ENCODE measurements at regions not wholly inside any gene's neighbourhood (a gene's known extent, or its start where the extent isn't known, plus 50 kb on each side); places are given as distances from the start of the nearest gene placed in this dataset.
"Not testable (repeated sequence)": the region's sequence is repeated elsewhere in the genome, so short reads cannot be mapped to it uniquely, and the experiment has no call there.

- DNase-seq (ENCODE audit: low spot score) (no peak), FAIRE-seq (no peak)
These were observed 50.7 kb upstream of the USP7 start for GRCh38 chr16:9014389-9014788.

GRCh38 chr16:9015489-9015888, 51.8 kb upstream of the USP7 start:
- FAIRE-seq (no peak), DNase-seq (ENCODE audit: low spot score) (no peak)

- not testable (repeated sequence) for FAIRE-seq
These were observed 52.3 kb upstream of the USP7 start for GRCh38 chr16:9016005-9016404.

GRCh38 chr16:9016824-9017223, 53.1 kb upstream of the USP7 start:
- no peak for DNase-seq (ENCODE audit: low spot score)
- FAIRE-seq = no peak

More at GRCh38 chr16:9016005-9016404, 52.3 kb upstream of the USP7 start:
- DNase-seq (ENCODE audit: low spot score) = not testable (repeated sequence)

GRCh38 chr16:9027070-9027799, 63.5 kb upstream of the USP7 start:
- no peak for DNase-seq (ENCODE audit: low spot score)
- FAIRE-seq = no peak

- not testable (repeated sequence) for FAIRE-seq
These were observed 63.0 kb upstream of the HAPSTR1 start for GRCh38 chr16:9028491-9028890.

GRCh38 chr16:9031107-9031506, 60.3 kb upstream of the HAPSTR1 start:
- FAIRE-seq (no peak), DNase-seq (ENCODE audit: low spot score) (no peak)

More at GRCh38 chr16:9028491-9028890, 63.0 kb upstream of the HAPSTR1 start:
- DNase-seq (ENCODE audit: low spot score) = not testable (repeated sequence)

GRCh38 chr16:9033125-9033830, 58.2 kb upstream of the HAPSTR1 start:
- FAIRE-seq (no peak), DNase-seq (ENCODE audit: low spot score) (peak; percentile 23)

- DNase-seq (ENCODE audit: low spot score) (no peak), FAIRE-seq (no peak)
These were observed 57.4 kb upstream of the HAPSTR1 start for GRCh38 chr16:9034056-9034455.

- FAIRE-seq (no peak), DNase-seq (ENCODE audit: low spot score) (no peak)
These were observed 55.4 kb upstream of the HAPSTR1 start for GRCh38 chr16:9035996-9036395.

GRCh38 chr16:9039210-9039609, 52.2 kb upstream of the HAPSTR1 start:
- DNase-seq (ENCODE audit: low spot score) (no peak), FAIRE-seq (no peak)

- no peak for DNase-seq (ENCODE audit: low spot score)
- FAIRE-seq = no peak
These were observed 50.5 kb upstream of the HAPSTR1 start for GRCh38 chr16:9040800-9041412.
